ENCODE measurements at regions not wholly inside any gene's neighbourhood (a gene's known extent, or its start where the extent isn't known, plus 50 kb on each side); places are given as distances from the start of the nearest gene placed in this dataset.

GRCh38 chr5:60026161-60026560, 132.6 kb upstream of the PDE4D start:
- H3K27me3 ChIP-seq (ENCODE audit: control insufficient read depth in 1 of 2, insufficient read depth in 2 of 2, low read length in 2 of 2): no peaks in the 10 kb centered on the region
- H3K27ac ChIP-seq (ENCODE audit: extremely low read length, insufficient read depth, low read length): no peak overlapping the region
- intact Hi-C loops (cut with micrococcal nuclease; ENCODE audit: unreplicated experiment) (no loop called here), in situ Hi-C loops (cut with HindIII; ENCODE audit: extremely low pct_ligation_motif_present, low pct_unique_long_range_greater_than_20kb) (no loop called here)
- H3K4me3 ChIP-seq (replicated peaks in 1 of 3; ENCODE audit: insufficient read depth in 1 of 3, low read depth in 2 of 3, low read length in 3 of 3): no peak overlapping the region
- TF ChIP-seq ZFP37 (CRISPR knock-in tag; IDR thresholded peaks at IDR 0.05; ENCODE audit: borderline replicate concordance): no peak
- TF ChIP-seq, protein P1, sequence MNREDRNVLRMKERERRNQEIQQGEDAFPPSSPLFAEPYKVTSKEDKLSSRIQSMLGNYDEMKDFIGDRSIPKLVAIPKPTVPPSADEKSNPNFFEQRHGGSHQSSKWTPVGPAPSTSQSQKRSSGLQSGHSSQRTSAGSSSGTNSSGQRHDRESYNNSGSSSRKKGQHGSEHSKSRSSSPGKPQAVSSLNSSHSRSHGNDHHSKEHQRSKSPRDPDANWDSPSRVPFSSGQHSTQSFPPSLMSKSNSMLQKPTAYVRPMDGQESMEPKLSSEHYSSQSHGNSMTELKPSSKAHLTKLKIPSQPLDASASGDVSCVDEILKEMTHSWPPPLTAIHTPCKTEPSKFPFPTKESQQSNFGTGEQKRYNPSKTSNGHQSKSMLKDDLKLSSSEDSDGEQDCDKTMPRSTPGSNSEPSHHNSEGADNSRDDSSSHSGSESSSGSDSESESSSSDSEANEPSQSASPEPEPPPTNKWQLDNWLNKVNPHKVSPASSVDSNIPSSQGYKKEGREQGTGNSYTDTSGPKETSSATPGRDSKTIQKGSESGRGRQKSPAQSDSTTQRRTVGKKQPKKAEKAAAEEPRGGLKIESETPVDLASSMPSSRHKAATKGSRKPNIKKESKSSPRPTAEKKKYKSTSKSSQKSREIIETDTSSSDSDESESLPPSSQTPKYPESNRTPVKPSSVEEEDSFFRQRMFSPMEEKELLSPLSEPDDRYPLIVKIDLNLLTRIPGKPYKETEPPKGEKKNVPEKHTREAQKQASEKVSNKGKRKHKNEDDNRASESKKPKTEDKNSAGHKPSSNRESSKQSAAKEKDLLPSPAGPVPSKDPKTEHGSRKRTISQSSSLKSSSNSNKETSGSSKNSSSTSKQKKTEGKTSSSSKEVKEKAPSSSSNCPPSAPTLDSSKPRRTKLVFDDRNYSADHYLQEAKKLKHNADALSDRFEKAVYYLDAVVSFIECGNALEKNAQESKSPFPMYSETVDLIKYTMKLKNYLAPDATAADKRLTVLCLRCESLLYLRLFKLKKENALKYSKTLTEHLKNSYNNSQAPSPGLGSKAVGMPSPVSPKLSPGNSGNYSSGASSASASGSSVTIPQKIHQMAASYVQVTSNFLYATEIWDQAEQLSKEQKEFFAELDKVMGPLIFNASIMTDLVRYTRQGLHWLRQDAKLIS (CRISPR knock-in tag; IDR thresholded peaks at IDR 0.05): no peak
- no peak for TF ChIP-seq U2AF2 (IDR thresholded peaks at IDR 0.05; ENCODE audit: low read depth, low read length)
- TF ChIP-seq ZFAT (CRISPR knock-in tag; conservative IDR thresholded peaks at IDR 0.05): no peak
- TF ChIP-seq ZNF552 (CRISPR knock-in tag; IDR thresholded peaks at IDR 0.05; ENCODE audit: borderline replicate concordance): no peak
- TF ChIP-seq JUNB (CRISPR knock-in tag; IDR thresholded peaks at IDR 0.05; ENCODE audit: borderline replicate concordance): no peak
- TF ChIP-seq EZH2 (conservative IDR thresholded peaks at IDR 0.05; ENCODE audit: low read depth, low read length): no peak
- no peak for TF ChIP-seq RBM22 (optimal IDR thresholded peaks at IDR 0.05; ENCODE audit: low read length)
- no peak for TF ChIP-seq ARHGAP35 (CRISPR knock-in tag; IDR thresholded peaks at IDR 0.05; ENCODE audit: borderline replicate concordance)
- no peak for TF ChIP-seq ATF4 (CRISPR knock-in tag; IDR thresholded peaks at IDR 0.05)
- no peak for TF ChIP-seq ZNF275 (CRISPR knock-in tag; IDR thresholded peaks at IDR 0.05; ENCODE audit: borderline replicate concordance)
- TF ChIP-seq SMARCC2 (IDR thresholded peaks at IDR 0.05): no peak
- no peak for TF ChIP-seq FOXC1 (CRISPR knock-in tag; IDR thresholded peaks at IDR 0.05; ENCODE audit: borderline replicate concordance)
- no peak for TF ChIP-seq SIX1 (CRISPR knock-in tag; IDR thresholded peaks at IDR 0.05; ENCODE audit: borderline replicate concordance)
- no peak for TF ChIP-seq SALL2 (CRISPR knock-in tag; IDR thresholded peaks at IDR 0.05)
- TF ChIP-seq CERS6 (CRISPR knock-in tag; IDR thresholded peaks at IDR 0.05): no peak
- no peak for TF ChIP-seq ZNF3 (CRISPR knock-in tag; IDR thresholded peaks at IDR 0.05)
- TF ChIP-seq MAX (IDR thresholded peaks at IDR 0.05): no peak
- TF ChIP-seq ZBTB21 (CRISPR knock-in tag; IDR thresholded peaks at IDR 0.05): no peak
- H3K36me3 ChIP-seq (replicated peaks in 1 of 2; ENCODE audit: control insufficient read depth in 1 of 2, insufficient read depth in 2 of 2, low read length in 2 of 2): no peaks in the 10 kb centered on the region
- CTCF ChIA-PET (ENCODE audit: low intra/inter-chr PET ratio, low total read pairs): no interaction called here
- no TSS peak for BruUV-seq (replicated peaks)
- FAIRE-seq: no peak
- DNase-seq (ENCODE audit: low spot score): no peak
- H2AFZ ChIP-seq (ENCODE audit: low read length): no peak overlapping the region
- H4K20me1 ChIP-seq (ENCODE audit: insufficient read depth, low read length): no peaks in the 10 kb centered on the region
- no peak overlapping the region for H3K9ac ChIP-seq (ENCODE audit: insufficient read depth, low read depth, low read length)
- ATAC-seq: no peak
- no peaks in the 10 kb centered on the region for H3K79me2 ChIP-seq (ENCODE audit: insufficient read depth, low read length)
- no peak overlapping the region for H3K4me2 ChIP-seq (ENCODE audit: low read depth, low read length)
- POLR2A ChIA-PET: no interaction called here
- H3K4me1 ChIP-seq (ENCODE audit: insufficient read depth, low read length): no peaks in the 10 kb centered on the region
- WGBS (ENCODE audit: low lambda C conversion rate): no CpG with 5 or more reads among the region's 2 CpGs
- no peaks in the 10 kb centered on the region for H3K9me3 ChIP-seq (ENCODE audit: low read length)
